ENCODE measurements at regions not wholly inside any gene's neighbourhood (a gene's known extent, or its start where the extent isn't known, plus 50 kb on each side); places are given as distances from the start of the nearest gene placed in this dataset.

- intact Hi-C loops (cut with DNase I): no loop called here
- H3K4me1 ChIP-seq: no peaks in the 10 kb centered on the region
- H3K27ac ChIP-seq: no peak overlapping the region
- no peak overlapping the region for H3K4me3 ChIP-seq
- H3K27me3 ChIP-seq (ENCODE audit: low read depth): no peaks in the 10 kb centered on the region
- ATAC-seq (no peak), DNase-seq (peak; percentile 24)
- no peaks in the 10 kb centered on the region for H3K9me3 ChIP-seq
- no peak for TF ChIP-seq CTCF (IDR thresholded peaks at IDR 0.05)
- no peaks in the 10 kb centered on the region for H3K36me3 ChIP-seq
Observed at GRCh38 chr11:70727899-70728620, 329.7 kb downstream of the CTTN start.

GRCh38 chr11:70729949-70730348 lies 331.6 kb downstream of the CTTN start:
- no peaks in the 10 kb centered on the region for H3K9me3 ChIP-seq
- H3K4me3 ChIP-seq: no peak overlapping the region
- no peaks in the 10 kb centered on the region for H3K27me3 ChIP-seq (ENCODE audit: low read depth)
- TF ChIP-seq CTCF (IDR thresholded peaks at IDR 0.05): no peak
- no peaks in the 10 kb centered on the region for H3K4me1 ChIP-seq
- ATAC-seq: no peak
- intact Hi-C loops (cut with DNase I): no loop called here
- no peaks in the 10 kb centered on the region for H3K36me3 ChIP-seq
- DNase-seq: no peak
- no peak overlapping the region for H3K27ac ChIP-seq

GRCh38 chr11:70730411-70730810 lies 332.1 kb downstream of the CTTN start:
- Histone ChIP-seq H3K27me3 (ENCODE audit: low read depth) (no peaks in the 10 kb centered on the region), H3K9me3 (no peaks in the 10 kb centered on the region), H3K36me3 (no peaks in the 10 kb centered on the region), H3K27ac (no peak overlapping the region), H3K4me3 (no peak overlapping the region), H3K4me1 (no peaks in the 10 kb centered on the region)
- no peak for TF ChIP-seq CTCF (IDR thresholded peaks at IDR 0.05)
- intact Hi-C loops (cut with DNase I): no loop called here
- DNase-seq (no peak), ATAC-seq (no peak)

- intact Hi-C loops (cut with DNase I): no loop called here
- DNase-seq: no peak
Observed at GRCh38 chr11:70731271-70732022, 333.1 kb downstream of the CTTN start.

More at GRCh38 chr11:70731271-70732022, 333.1 kb downstream of the CTTN start:
- Histone ChIP-seq H3K27ac (no peak overlapping the region), H3K27me3 (ENCODE audit: low read depth) (no peaks in the 10 kb centered on the region), H3K9me3 (no peaks in the 10 kb centered on the region), H3K4me1 (no peaks in the 10 kb centered on the region), H3K36me3 (no peaks in the 10 kb centered on the region), H3K4me3 (no peak overlapping the region)
- ATAC-seq: no peak
- TF ChIP-seq CTCF (IDR thresholded peaks at IDR 0.05): no peak

Data from lower lobe of right lung (tissue), 2 donors.